ENCODE measurements at regions not wholly inside any gene's neighbourhood (a gene's known extent, or its start where the extent isn't known, plus 50 kb on each side); places are given as distances from the start of the nearest gene placed in this dataset.
A peak's percentile ranks its signal among the peaks of the same experiment; 100 is the strongest.
"Not testable (repeated sequence)": the region's sequence is repeated elsewhere in the genome, so short reads cannot be mapped to it uniquely, and the experiment has no call there.

- DNase-seq, result no peak
These were observed 459.4 kb upstream of the CBLB start for GRCh38 chr3:106328224-106328623.

GRCh38 chr3:106329521-106329920, 460.7 kb upstream of the CBLB start:
- no peak for DNase-seq

- DNase-seq, result no peak
These were observed 462.8 kb upstream of the CBLB start for GRCh38 chr3:106331636-106332035.

GRCh38 chr3:106332129-106332528, 463.3 kb upstream of the CBLB start:
- no peak for DNase-seq

- no peak for DNase-seq
These were observed 464.1 kb upstream of the CBLB start for GRCh38 chr3:106332884-106333283.

- DNase-seq, result no peak
These were observed 465.3 kb upstream of the CBLB start for GRCh38 chr3:106333911-106334618.

- DNase-seq, result no peak
These were observed 467.8 kb upstream of the CBLB start for GRCh38 chr3:106336619-106337018.

GRCh38 chr3:106337116-106337515, 468.3 kb upstream of the CBLB start:
- no peak for DNase-seq

- DNase-seq, result no peak
These were observed 469.9 kb upstream of the CBLB start for GRCh38 chr3:106338582-106339214.

- DNase-seq, result no peak
These were observed 470.7 kb upstream of the CBLB start for GRCh38 chr3:106339551-106339950.

GRCh38 chr3:106341087-106341486, 472.3 kb upstream of the CBLB start:
- DNase-seq, result peak; percentile 89

- no peak for DNase-seq
These were observed 472.9 kb upstream of the CBLB start for GRCh38 chr3:106341586-106342162.

GRCh38 chr3:106342386-106342785, 473.6 kb upstream of the CBLB start:
- peak; percentile 13 for DNase-seq

GRCh38 chr3:106343811-106344210, 475.0 kb upstream of the CBLB start:
- no peak for DNase-seq

- DNase-seq, result peak; percentile 1
These were observed 476.7 kb upstream of the CBLB start for GRCh38 chr3:106345353-106346027.

GRCh38 chr3:106347350-106347749, 478.5 kb upstream of the CBLB start:
- DNase-seq, result peak; percentile 73

- DNase-seq, result peak; percentile 13
These were observed 479.4 kb upstream of the CBLB start for GRCh38 chr3:106348139-106348690.

- no peak for DNase-seq
These were observed 480.5 kb upstream of the CBLB start for GRCh38 chr3:106349191-106349881.

GRCh38 chr3:106355873-106356272, 487.1 kb upstream of the CBLB start:
- no peak for DNase-seq

GRCh38 chr3:106359692-106360091, 490.9 kb upstream of the CBLB start:
- no peak for DNase-seq

- DNase-seq, result not testable (repeated sequence)
These were observed 492.1 kb upstream of the CBLB start for GRCh38 chr3:106360901-106361300.

GRCh38 chr3:106364477-106364876, 495.7 kb upstream of the CBLB start:
- no peak for DNase-seq

Data from NCI-H69 (cell line).